ENCODE measurements at regions not wholly inside any gene's neighbourhood (a gene's known extent, or its start where the extent isn't known, plus 50 kb on each side); places are given as distances from the start of the nearest gene placed in this dataset.

GRCh38 chr4:89410687-89411086, 103.1 kb upstream of the GPRIN3 start:
- Histone ChIP-seq H3K9ac (ENCODE audit: extremely low read depth, low read length, poor library complexity, severe bottlenecking) (no peak overlapping the region), H3K4me1 (ENCODE audit: control insufficient read depth, insufficient read depth, low read length) (peaks cover 6% of the 10 kb centered on the region), H3K27me3 (ENCODE audit: control insufficient read depth, insufficient read depth, low read length, poor library complexity, severe bottlenecking) (no peaks in the 10 kb centered on the region), H3K27ac (ENCODE audit: low read depth, low read length) (no peak overlapping the region), H3K4me3 (ENCODE audit: low read length) (no peak overlapping the region), H3K9me3 (ENCODE audit: control insufficient read depth, low read length) (no peaks in the 10 kb centered on the region), H3K36me3 (ENCODE audit: control insufficient read depth, insufficient read depth, low read length) (no peaks in the 10 kb centered on the region)
- no peaks in the 10 kb centered on the region for H3K9me3 Mint-ChIP-seq
- DNase-seq: no peak
- no peak overlapping the region for H3K27ac Mint-ChIP-seq
- H3K36me3 Mint-ChIP-seq (ENCODE audit: low read depth): no peaks in the 10 kb centered on the region
- no peaks in the 10 kb centered on the region for H3K27me3 Mint-ChIP-seq (ENCODE audit: insufficient read depth)
- WGBS, 2 experiments (ENCODE audit: insufficient coverage in 1 of 2, insufficient read length in 1 of 2): 73% methylated on average over 1 of the region's 1 CpG; no CpG with 5 or more reads in 1 of the 2 experiments
- TF ChIP-seq CTCF (conservative IDR thresholded peaks at IDR 0.05): no peak
- peaks cover 5% of the 10 kb centered on the region for H3K4me1 Mint-ChIP-seq
- no peak overlapping the region for H3K4me3 Mint-ChIP-seq

- H3K4me3 ChIP-seq (ENCODE audit: low read length): no peak overlapping the region
- H3K27me3 ChIP-seq (ENCODE audit: control insufficient read depth, insufficient read depth, low read length, poor library complexity, severe bottlenecking): no peaks in the 10 kb centered on the region
- Mint-ChIP-seq H3K27ac (no peak overlapping the region), H3K27me3 (ENCODE audit: insufficient read depth) (no peaks in the 10 kb centered on the region), H3K4me3 (no peak overlapping the region), H3K36me3 (ENCODE audit: low read depth) (no peaks in the 10 kb centered on the region), H3K9me3 (no peaks in the 10 kb centered on the region), H3K4me1 (no peaks in the 10 kb centered on the region)
- H3K9me3 ChIP-seq (ENCODE audit: control insufficient read depth, low read length): no peaks in the 10 kb centered on the region
- DNase-seq: no peak
- H3K4me1 ChIP-seq (ENCODE audit: control insufficient read depth, insufficient read depth, low read length): no peaks in the 10 kb centered on the region
- H3K27ac ChIP-seq (ENCODE audit: low read depth, low read length): no peak overlapping the region
- WGBS, 2 experiments (ENCODE audit: insufficient coverage in 1 of 2, insufficient read length in 1 of 2): 93% methylated on average over 3 of the region's 3 CpGs; no CpG with 5 or more reads in 1 of the 2 experiments
- H3K9ac ChIP-seq (ENCODE audit: extremely low read depth, low read length, poor library complexity, severe bottlenecking): no peak overlapping the region
- no peaks in the 10 kb centered on the region for H3K36me3 ChIP-seq (ENCODE audit: control insufficient read depth, insufficient read depth, low read length)
- TF ChIP-seq CTCF (conservative IDR thresholded peaks at IDR 0.05): no peak
These were observed 96.9 kb upstream of the GPRIN3 start for GRCh38 chr4:89404530-89404929.

- DNase-seq: no peak
- no peaks in the 10 kb centered on the region for H3K4me1 ChIP-seq (ENCODE audit: control insufficient read depth, insufficient read depth, low read length)
- H3K27me3 ChIP-seq (ENCODE audit: control insufficient read depth, insufficient read depth, low read length, poor library complexity, severe bottlenecking): no peaks in the 10 kb centered on the region
- H3K27ac Mint-ChIP-seq: no peak overlapping the region
- H3K9me3 Mint-ChIP-seq: no peaks in the 10 kb centered on the region
- TF ChIP-seq CTCF (conservative IDR thresholded peaks at IDR 0.05): no peak
- H3K4me1 Mint-ChIP-seq: no peaks in the 10 kb centered on the region
- H3K9ac ChIP-seq (ENCODE audit: extremely low read depth, low read length, poor library complexity, severe bottlenecking): no peak overlapping the region
- H3K27me3 Mint-ChIP-seq (ENCODE audit: insufficient read depth): no peaks in the 10 kb centered on the region
- WGBS, 2 experiments (ENCODE audit: insufficient coverage in 1 of 2, insufficient read length in 1 of 2): 88 to 90% methylated on average over 1 to 2 of the region's 2 CpGs
- no peaks in the 10 kb centered on the region for H3K36me3 ChIP-seq (ENCODE audit: control insufficient read depth, insufficient read depth, low read length)
- no peaks in the 10 kb centered on the region for H3K36me3 Mint-ChIP-seq (ENCODE audit: low read depth)
- H3K9me3 ChIP-seq (ENCODE audit: control insufficient read depth, low read length): no peaks in the 10 kb centered on the region
- H3K27ac ChIP-seq (ENCODE audit: low read depth, low read length): no peak overlapping the region
- H3K4me3 Mint-ChIP-seq: no peak overlapping the region
- no peak overlapping the region for H3K4me3 ChIP-seq (ENCODE audit: low read length)
These were observed 96.2 kb upstream of the GPRIN3 start for GRCh38 chr4:89403826-89404225.
